ENCODE measurements at regions not wholly inside any gene's neighbourhood (a gene's known extent, or its start where the extent isn't known, plus 50 kb on each side); places are given as distances from the start of the nearest gene placed in this dataset.

DNA sequence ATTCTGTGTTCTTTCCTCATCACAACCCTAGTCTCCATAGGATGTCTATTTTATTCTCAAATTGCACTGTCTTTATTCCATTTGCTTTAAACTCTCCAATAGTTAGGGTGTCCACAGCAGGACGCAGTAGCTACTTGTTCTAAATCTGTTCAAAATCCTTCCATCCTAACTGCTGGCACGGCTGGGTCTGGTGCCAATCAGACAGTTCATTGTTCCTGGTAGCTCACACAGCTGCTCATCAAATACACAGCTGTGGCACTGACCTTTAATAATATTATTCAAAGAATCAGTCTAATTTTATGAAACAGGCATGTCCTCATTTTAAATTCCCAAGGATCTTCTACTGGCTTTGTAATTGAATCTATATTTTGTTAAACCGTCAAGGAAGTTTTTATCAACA, 59.7 kb upstream of the TMEFF2 start:
- no peak overlapping the region for H3K4me3 ChIP-seq (ENCODE audit: extremely low read depth in 1 of 4, insufficient read depth in 2 of 4, low read depth in 3 of 4, low read length in 4 of 4)
- H3K23me2 ChIP-seq (ENCODE audit: low read depth, low read length), result no peaks in the 10 kb centered on the region
- no peak overlapping the region for H3K27ac ChIP-seq (ENCODE audit: low read depth, low read length)

More for the DNA sequence above, 59.7 kb upstream of the TMEFF2 start:
- H2BK20ac ChIP-seq (ENCODE audit: low read length), result no peak overlapping the region
- H3K27me3 ChIP-seq (replicated peaks in 1 of 4; ENCODE audit: control insufficient read depth in 3 of 4, extremely low read depth in 1 of 4, insufficient read depth in 3 of 4, low read length in 3 of 4), result no peaks in the 10 kb centered on the region
- POLR2A ChIA-PET (ENCODE audit: partially characterized antibody), result no interaction called here
- no peak overlapping the region for H4K8ac ChIP-seq (ENCODE audit: extremely low read depth, insufficient read depth, low read length)
- no peak overlapping the region for H2BK12ac ChIP-seq (ENCODE audit: low read depth, low read length)
- no peak overlapping the region for H3K4ac ChIP-seq (replicated peaks; ENCODE audit: insufficient read length, low read depth, low read length)
- no peaks in the 10 kb centered on the region for H4K20me1 ChIP-seq (replicated peaks in 1 of 2; ENCODE audit: control insufficient read depth in 1 of 2, insufficient read depth in 2 of 2, low read length in 2 of 2)
- H4K91ac ChIP-seq (replicated peaks; ENCODE audit: insufficient read length, low read length), result no peak overlapping the region
- DNase-seq (ENCODE audit: low read depth in 1 of 2, low spot score in 2 of 2), result no peak
- H2BK120ac ChIP-seq (replicated peaks; ENCODE audit: low read depth, low read length), result no peak overlapping the region
- WGBS, 2 experiments (ENCODE audit: extremely low coverage in 1 of 2, insufficient coverage in 1 of 2, insufficient read length in 1 of 2, insufficient replicate concordance in 2 of 2, low coverage in 1 of 2, low lambda C conversion rate in 2 of 2, missing lambda C conversion rate in 1 of 2), result 91% methylated on average over 3 of the region's 3 CpGs; no CpG with 5 or more reads in 1 of the 2 experiments
- H3K4me2 ChIP-seq (ENCODE audit: insufficient read depth in 1 of 2, low read depth in 2 of 2, low read length in 2 of 2), result no peak overlapping the region
- no peak for TF ChIP-seq SAP30 (IDR thresholded peaks at IDR 0.05; ENCODE audit: insufficient read depth, insufficient replicate concordance, low read length)
- TF ChIP-seq, protein P1, sequence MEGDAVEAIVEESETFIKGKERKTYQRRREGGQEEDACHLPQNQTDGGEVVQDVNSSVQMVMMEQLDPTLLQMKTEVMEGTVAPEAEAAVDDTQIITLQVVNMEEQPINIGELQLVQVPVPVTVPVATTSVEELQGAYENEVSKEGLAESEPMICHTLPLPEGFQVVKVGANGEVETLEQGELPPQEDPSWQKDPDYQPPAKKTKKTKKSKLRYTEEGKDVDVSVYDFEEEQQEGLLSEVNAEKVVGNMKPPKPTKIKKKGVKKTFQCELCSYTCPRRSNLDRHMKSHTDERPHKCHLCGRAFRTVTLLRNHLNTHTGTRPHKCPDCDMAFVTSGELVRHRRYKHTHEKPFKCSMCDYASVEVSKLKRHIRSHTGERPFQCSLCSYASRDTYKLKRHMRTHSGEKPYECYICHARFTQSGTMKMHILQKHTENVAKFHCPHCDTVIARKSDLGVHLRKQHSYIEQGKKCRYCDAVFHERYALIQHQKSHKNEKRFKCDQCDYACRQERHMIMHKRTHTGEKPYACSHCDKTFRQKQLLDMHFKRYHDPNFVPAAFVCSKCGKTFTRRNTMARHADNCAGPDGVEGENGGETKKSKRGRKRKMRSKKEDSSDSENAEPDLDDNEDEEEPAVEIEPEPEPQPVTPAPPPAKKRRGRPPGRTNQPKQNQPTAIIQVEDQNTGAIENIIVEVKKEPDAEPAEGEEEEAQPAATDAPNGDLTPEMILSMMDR (IDR thresholded peaks at IDR 0.05; ENCODE audit: control extremely low read depth in 1 of 3, insufficient read depth in 1 of 3, low read depth in 1 of 3, low read length in 3 of 3), result no peak
- no peak for TF ChIP-seq PHF8 (conservative IDR thresholded peaks at IDR 0.05; ENCODE audit: low read depth, low read length)
- H3K18ac ChIP-seq (ENCODE audit: extremely low read depth, low read length), result no peak overlapping the region
- no peak overlapping the region for H3K14ac ChIP-seq (ENCODE audit: insufficient read length)
- H3K79me1 ChIP-seq (ENCODE audit: low read depth, low read length), result no peaks in the 10 kb centered on the region
- no peaks in the 10 kb centered on the region for H3K79me2 ChIP-seq (ENCODE audit: control insufficient read depth in 1 of 2, insufficient read depth in 2 of 2, low read length in 2 of 2)
- H2BK5ac ChIP-seq (ENCODE audit: low read depth, low read length), result no peak overlapping the region
- H3K9me3 ChIP-seq (ENCODE audit: insufficient read depth in 2 of 2, low read depth in 1 of 2, low read length in 1 of 2), result no peaks in the 10 kb centered on the region
- no peak overlapping the region for H2AFZ ChIP-seq (ENCODE audit: low read length)
- no peak overlapping the region for H2BK15ac ChIP-seq (ENCODE audit: low read length)
- H2AK5ac ChIP-seq (ENCODE audit: low read depth, low read length), result no peak overlapping the region
- no peak overlapping the region for H3K23ac ChIP-seq (ENCODE audit: insufficient read length)
- no peaks in the 10 kb centered on the region for H3K4me1 ChIP-seq (replicated peaks in 1 of 4; ENCODE audit: control insufficient read depth in 3 of 4, insufficient read depth in 4 of 4, low read length in 3 of 4)
- no peak overlapping the region for H3K9ac ChIP-seq (replicated peaks in 1 of 4; ENCODE audit: extremely low read depth in 1 of 4, low read depth in 3 of 4, low read length in 3 of 4)
- FAIRE-seq, result no peak
- H4K5ac ChIP-seq (ENCODE audit: insufficient read length, low read depth, low read length), result no peak overlapping the region
- H3K56ac ChIP-seq (replicated peaks; ENCODE audit: insufficient read length, low read depth, low read length), result no peak overlapping the region
- CTCF ChIA-PET (ENCODE audit: partially characterized antibody), result no interaction called here
- H3K36me3 ChIP-seq (ENCODE audit: control insufficient read depth in 2 of 4, insufficient read depth in 4 of 4, low read length in 3 of 4), result no peaks in the 10 kb centered on the region
